Liver (tissue), 8 donors: ENCODE measurements at regions not wholly inside any gene's neighbourhood (a gene's known extent, or its start where the extent isn't known, plus 50 kb on each side); places are given as distances from the start of the nearest gene placed in this dataset.

Source experiments
- DNase-seq: peaks from one replicate; pipeline ENCODE4 v3.0.0-alpha.2; 2017; ENCODE audit warnings: low spot score
- H3K27ac ChIP-seq, 2 donors: one replicate each; pipeline ENCODE4 v1.7.0; 2013; ENCODE audit warnings: inconsistent platforms in 2 of 2, low read length in 2 of 2, control low read depth in 1 of 2, low read depth in 1 of 2, mild to moderate bottlenecking in 1 of 2
- H3K27me3 ChIP-seq, 4 donors: one replicate each; pipeline versions ENCODE4 v1.6.1 to v1.7.0; 2013; ENCODE audit warnings: low read length in 3 of 4, inconsistent platforms in 1 of 4, mild to moderate bottlenecking in 1 of 4, moderate library complexity in 1 of 4; ENCODE audit not compliant: control insufficient read depth in 4 of 4, insufficient read depth in 4 of 4
- H3K36me3 ChIP-seq, 4 donors: one replicate each; pipeline versions ENCODE4 v1.6.1 to v1.7.0; 2013; ENCODE audit warnings: low read length in 3 of 4, mild to moderate bottlenecking in 3 of 4, low read depth in 1 of 4, moderate library complexity in 1 of 4; ENCODE audit not compliant: control insufficient read depth in 4 of 4, insufficient read depth in 3 of 4
- H3K4me1 ChIP-seq, 4 donors: one replicate each; pipeline versions ENCODE4 v1.6.1 to v1.7.0; 2013; ENCODE audit warnings: low read length in 3 of 4, mild to moderate bottlenecking in 3 of 4, moderate library complexity in 1 of 4; ENCODE audit not compliant: control insufficient read depth in 4 of 4, insufficient read depth in 4 of 4
- H3K4me3 ChIP-seq, 3 donors: one replicate each; pipeline versions ENCODE4 v1.6.1 to v1.7.0; 2013; ENCODE audit warnings: low read length in 3 of 3, control low read depth in 1 of 3, low read depth in 1 of 3, mild to moderate bottlenecking in 1 of 3
- H3K9ac ChIP-seq, 2 donors: one replicate each; pipeline ENCODE4 v1.7.0; 2013; ENCODE audit warnings: low read length in 2 of 2, mild to moderate bottlenecking in 2 of 2, moderate library complexity in 2 of 2, control low read depth in 1 of 2, low read depth in 1 of 2
- H3K9me3 ChIP-seq, 4 donors: one replicate each; pipeline versions ENCODE4 v1.6.1 to v1.7.0; 2013; ENCODE audit warnings: low read length in 3 of 4; ENCODE audit not compliant: control insufficient read depth in 4 of 4
- ATF3 ChIP-seq: IDR thresholded peaks from 2 replicates; pipeline ENCODE4 v1.6.1; 2016; ENCODE audit warnings: antibody characterized with exemption
- CTCF ChIP-seq: fragments of 150-350 bp; IDR thresholded peaks from 2 replicates; pipeline ENCODE4 v1.5.1; 2017; ENCODE audit warnings: improper control_type of control experiment, low read depth, low read length; ENCODE audit not compliant: missing input control
- EGR1 ChIP-seq, 2 donors: IDR thresholded peaks; 2 replicates each; pipeline ENCODE4 v1.6.1; 2016 to 2018; ENCODE audit warnings: antibody characterized with exemption in 2 of 2, low read depth in 2 of 2
- FOXA1 ChIP-seq: IDR thresholded peaks from 2 replicates; pipeline ENCODE4 v1.6.1; 2016; ENCODE audit warnings: antibody characterized with exemption
- FOXA2 ChIP-seq: IDR thresholded peaks from 2 replicates; pipeline ENCODE4 v1.6.1; 2016; ENCODE audit warnings: antibody characterized with exemption
- GABPA ChIP-seq, 2 donors: IDR thresholded peaks in 1 of 2; conservative IDR thresholded peaks in 1 of 2; 2 replicates each; pipeline ENCODE4 v1.6.1; 2016; ENCODE audit warnings: antibody characterized with exemption in 2 of 2, mild to moderate bottlenecking in 1 of 2, moderate library complexity in 1 of 2
- HNF4A ChIP-seq, 2 donors: conservative IDR thresholded peaks; 2 replicates each; pipeline ENCODE4 v1.6.1; 2016; ENCODE audit warnings: antibody characterized with exemption in 2 of 2, mild to moderate bottlenecking in 2 of 2
- HNF4G ChIP-seq: IDR thresholded peaks from 2 replicates; pipeline ENCODE4 v1.6.1; 2016; ENCODE audit warnings: antibody characterized with exemption
- JUND ChIP-seq, 2 donors: IDR thresholded peaks; 2 replicates each; pipeline ENCODE4 v1.6.1; 2016; ENCODE audit warnings: antibody characterized with exemption in 2 of 2
- NR2F2 ChIP-seq: IDR thresholded peaks from 2 replicates; pipeline ENCODE4 v1.6.1; 2016; ENCODE audit warnings: antibody characterized with exemption
- RAD21 ChIP-seq, 2 donors: IDR thresholded peaks; 2 replicates each; pipeline ENCODE4 v1.6.1; 2016; ENCODE audit warnings: antibody characterized with exemption in 2 of 2, mild to moderate bottlenecking in 2 of 2
- REST ChIP-seq: IDR thresholded peaks from 2 replicates; pipeline ENCODE4 v1.6.1; 2016; ENCODE audit warnings: antibody characterized with exemption, mild to moderate bottlenecking
- RXRA ChIP-seq, 2 donors: IDR thresholded peaks; 2 replicates each; pipeline ENCODE4 v1.6.1; 2017 to 2018; ENCODE audit warnings: antibody characterized with exemption in 2 of 2, mild to moderate bottlenecking in 1 of 2
- SP1 ChIP-seq: IDR thresholded peaks from 2 replicates; pipeline ENCODE4 v1.6.1; 2018; ENCODE audit warnings: antibody characterized with exemption, mild to moderate bottlenecking
- TAF1 ChIP-seq: conservative IDR thresholded peaks from 2 replicates; pipeline ENCODE4 v1.6.1; 2016; ENCODE audit warnings: antibody characterized with exemption, mild to moderate bottlenecking
- YY1 ChIP-seq: IDR thresholded peaks from 2 replicates; pipeline ENCODE4 v1.6.1; 2016; ENCODE audit warnings: antibody characterized with exemption, mild to moderate bottlenecking
- WGBS: extraction: QIAGEN DNeasy Blood & Tissue Kit; methylation state at CpG from one replicate; pipeline ENCODE4 v1.1.7; 2013; 5-methylcytosine and 5-hydroxymethylcytosine counted together
- donor health status: healthy.
- donor health status: healthy.
- donor health status: healthy.
- donor health status: healthy.
- donor health status: healthy.

- H3K27ac ChIP-seq = no peak overlapping the region
- no peaks in the 10 kb centered on the region for H3K4me1 ChIP-seq
- no peak for DNase-seq
Observed at GRCh38 chr14:38786921-38787320, 316.1 kb downstream of the SEC23A start.

GRCh38 chr14:38777401-38777800 is 325.6 kb downstream of the SEC23A start:
- Histone ChIP-seq H3K9me3 (no peaks in the 10 kb centered on the region), H3K4me1 (no peaks in the 10 kb centered on the region), H3K27me3 (no peaks in the 10 kb centered on the region), H3K4me3 (no peak overlapping the region), H3K27ac (no peak overlapping the region), H3K9ac (no peak overlapping the region), H3K36me3 (no peaks in the 10 kb centered on the region)
- WGBS = 87% methylated on average over 1 of the region's 1 CpG
- DNase-seq = no peak
- no peak for TF ChIP-seq CTCF
- no peak for TF ChIP-seq RXRA (IDR thresholded peaks at IDR 0.05)
- TF ChIP-seq GABPA (IDR thresholded peaks at IDR 0.05 in 1 of 2, conservative IDR thresholded peaks at IDR 0.05 in 1 of 2) = no peak

More at GRCh38 chr14:38786921-38787320, 316.1 kb downstream of the SEC23A start:
- Histone ChIP-seq H3K9me3 (no peaks in the 10 kb centered on the region), H3K4me3 (no peak overlapping the region), H3K9ac (no peak overlapping the region), H3K27me3 (no peaks in the 10 kb centered on the region), H3K36me3 (no peaks in the 10 kb centered on the region)
- TF ChIP-seq GABPA (IDR thresholded peaks at IDR 0.05 in 1 of 2, conservative IDR thresholded peaks at IDR 0.05 in 1 of 2) = no peak
- no peak for TF ChIP-seq EGR1 (IDR thresholded peaks at IDR 0.05; ENCODE audit: low read depth in 2 of 2)
- TF ChIP-seq NR2F2 = no peak
- no peak for TF ChIP-seq FOXA2
- no peak for TF ChIP-seq JUND (IDR thresholded peaks at IDR 0.05)
- TF ChIP-seq ATF3 = no peak
- no peak for TF ChIP-seq TAF1
- no peak for TF ChIP-seq RXRA (IDR thresholded peaks at IDR 0.05)
- no peak for TF ChIP-seq RAD21 (IDR thresholded peaks at IDR 0.05)
- TF ChIP-seq FOXA1 = no peak

GRCh38 chr14:38775986-38776385 is 327.0 kb downstream of the SEC23A start:
- no peaks in the 10 kb centered on the region for H3K9me3 ChIP-seq
- no peak overlapping the region for H3K9ac ChIP-seq
- TF ChIP-seq HNF4G = no peak
- no peak for TF ChIP-seq JUND (IDR thresholded peaks at IDR 0.05)
- TF ChIP-seq GABPA (IDR thresholded peaks at IDR 0.05 in 1 of 2, conservative IDR thresholded peaks at IDR 0.05 in 1 of 2) = no peak
- no peak for TF ChIP-seq HNF4A (conservative IDR thresholded peaks at IDR 0.05)
- TF ChIP-seq YY1 = no peak
- TF ChIP-seq RXRA (IDR thresholded peaks at IDR 0.05) = no peak
- TF ChIP-seq RAD21 (IDR thresholded peaks at IDR 0.05) = no peak
- no peak for TF ChIP-seq REST
- no peak for TF ChIP-seq FOXA2
- no peak for TF ChIP-seq SP1
- no peak for TF ChIP-seq FOXA1
- TF ChIP-seq NR2F2 = no peak
- H3K4me1 ChIP-seq = no peaks in the 10 kb centered on the region
- DNase-seq = no peak
- no peak overlapping the region for H3K4me3 ChIP-seq
- no peaks in the 10 kb centered on the region for H3K36me3 ChIP-seq
- WGBS = 96% methylated on average over 1 of the region's 1 CpG
- H3K27me3 ChIP-seq = no peaks in the 10 kb centered on the region
- H3K27ac ChIP-seq = no peak overlapping the region
